DOHH2 (cell line): ENCODE measurements at regions not wholly inside any gene's neighbourhood (a gene's known extent, or its start where the extent isn't known, plus 50 kb on each side); places are given as distances from the start of the nearest gene placed in this dataset.

ENCODE experiments used
- H3F3A ChIP-seq: fragments of 200-600 bp; sonication (generic), shearing (Covaris generic); 2 replicates; pipeline ENCODE4 v1.6.0; 2016; ENCODE audit warnings: antibody characterized with exemption, mild to moderate bottlenecking; ENCODE audit not compliant: control insufficient read depth, insufficient read depth
- H3K27ac ChIP-seq: fragments of 200-600 bp; sonication (generic); 2 replicates; pipeline ENCODE4 v1.5.1; 2014; ENCODE audit warnings: low read depth, mild to moderate bottlenecking, low read length, moderate library complexity
- H3K27me3 ChIP-seq: fragments of 200-600 bp; sonication (generic); 2 replicates; pipeline ENCODE4 v1.6.1; 2014; ENCODE audit warnings: mild to moderate bottlenecking, low read length, mixed read lengths; ENCODE audit not compliant: control insufficient read depth
- H3K36me3 ChIP-seq: fragments of 200-600 bp; sonication (generic); 2 replicates; pipeline ENCODE4 v1.6.1; 2014; ENCODE audit warnings: mild to moderate bottlenecking, low read length, moderate library complexity, mixed read lengths; ENCODE audit not compliant: control insufficient read depth
- H3K4me1 ChIP-seq: fragments of 200-600 bp; sonication (generic); 2 replicates; pipeline ENCODE4 v1.6.1; 2014; ENCODE audit warnings: mild to moderate bottlenecking, low read length, mixed read lengths; ENCODE audit not compliant: control insufficient read depth
- H3K4me2 ChIP-seq: fragments of 200-600 bp; sonication (generic); 2 replicates; pipeline ENCODE4 v1.6.0; 2014; ENCODE audit warnings: mild to moderate bottlenecking, low read length, moderate library complexity
- H3K4me3 ChIP-seq: fragments of 200-600 bp; sonication (generic); 2 replicates; pipeline ENCODE4 v1.5.1; 2014; ENCODE audit warnings: mild to moderate bottlenecking, low read length, mixed read lengths
- H3K79me2 ChIP-seq: fragments of 200-600 bp; sonication (generic); 2 replicates; pipeline ENCODE4 v1.6.1; 2014; ENCODE audit warnings: mild to moderate bottlenecking, low read length, mixed read lengths; ENCODE audit not compliant: control insufficient read depth
- H3K9me2 ChIP-seq: fragments of 200-600 bp; sonication (generic); replicated peaks from 2 replicates; pipeline ENCODE4 v1.6.1; 2014; ENCODE audit warnings: mild to moderate bottlenecking, low read length, mixed read lengths; ENCODE audit not compliant: control insufficient read depth
- H3K9me3 ChIP-seq: fragments of 200-600 bp; sonication (generic); 2 replicates; pipeline ENCODE4 v1.6.1; 2014; ENCODE audit warnings: antibody characterized with exemption, low read length, mixed read lengths; ENCODE audit not compliant: control insufficient read depth, insufficient read depth
- H4K20me1 ChIP-seq: fragments of 200-600 bp; sonication (generic); 2 replicates; pipeline ENCODE4 v1.6.0; 2014; ENCODE audit warnings: low read depth, mild to moderate bottlenecking, antibody characterized with exemption, low read length, moderate library complexity; ENCODE audit not compliant: control insufficient read depth, insufficient read depth
- CTCF ChIP-seq: fragments of 200-600 bp; sonication (generic); IDR thresholded peaks from one replicate; pipeline ENCODE4 v1.5.1; 2014; ENCODE audit warnings: antibody characterized with exemption, mild to moderate bottlenecking, low read depth, low read length; ENCODE audit not compliant: poor library complexity, severe bottlenecking
- EZH2phosphoT487 ChIP-seq: fragments of 200-600 bp; sonication (generic); IDR thresholded peaks from 2 replicates; pipeline ENCODE4 v1.6.1; 2017; ENCODE audit warnings: borderline replicate concordance, mild to moderate bottlenecking, antibody characterized with exemption, low read length, moderate library complexity, mixed read lengths

DNA sequence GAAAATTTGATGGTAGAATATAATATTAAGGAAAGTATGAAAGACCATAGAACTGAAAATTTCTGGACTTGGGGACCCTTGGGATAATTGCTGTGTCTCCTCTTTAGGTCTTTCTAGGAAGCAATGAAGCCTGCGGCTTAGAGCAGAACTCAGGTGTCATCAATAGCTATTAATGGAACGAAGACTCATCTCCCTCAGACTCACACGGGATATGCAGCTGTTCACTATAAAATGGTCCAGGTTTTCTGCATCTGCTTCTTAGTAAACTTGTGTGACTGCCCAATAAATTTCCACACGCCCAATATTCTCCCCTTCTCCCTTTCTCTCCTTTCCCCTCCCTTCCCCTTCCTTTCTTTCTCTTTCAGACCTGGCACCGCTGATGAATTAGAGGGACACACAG is 392.5 kb downstream of the HLX start:
- no peaks in the 10 kb centered on the region for H3K36me3 ChIP-seq
- no peak overlapping the region for H3K27ac ChIP-seq
- H3K9me3 ChIP-seq = no peaks in the 10 kb centered on the region
- H3K4me1 ChIP-seq = no peaks in the 10 kb centered on the region
- H3K79me2 ChIP-seq = no peaks in the 10 kb centered on the region
- no peaks in the 10 kb centered on the region for H3K27me3 ChIP-seq
- no peak overlapping the region for H3K4me3 ChIP-seq
- no peaks in the 10 kb centered on the region for H3K9me2 ChIP-seq
- no peaks in the 10 kb centered on the region for H4K20me1 ChIP-seq
- H3F3A ChIP-seq = no peaks in the 10 kb centered on the region
- no peak overlapping the region for H3K4me2 ChIP-seq
- TF ChIP-seq CTCF (no peak), EZH2phosphoT487 (no peak)

GRCh38 chr1:221272940-221273339 is 393.7 kb downstream of the HLX start:
- no peak overlapping the region for H3K4me2 ChIP-seq
- H3K79me2 ChIP-seq = no peaks in the 10 kb centered on the region
- H3K27me3 ChIP-seq = no peaks in the 10 kb centered on the region
- H3K9me3 ChIP-seq = no peaks in the 10 kb centered on the region
- no peak overlapping the region for H3K27ac ChIP-seq
- no peaks in the 10 kb centered on the region for H3F3A ChIP-seq
- TF ChIP-seq EZH2phosphoT487 = no peak
- TF ChIP-seq CTCF = no peak
- no peaks in the 10 kb centered on the region for H3K4me1 ChIP-seq
- no peaks in the 10 kb centered on the region for H3K36me3 ChIP-seq
- H3K4me3 ChIP-seq = no peak overlapping the region
- H4K20me1 ChIP-seq = no peaks in the 10 kb centered on the region
- no peaks in the 10 kb centered on the region for H3K9me2 ChIP-seq

DNA sequence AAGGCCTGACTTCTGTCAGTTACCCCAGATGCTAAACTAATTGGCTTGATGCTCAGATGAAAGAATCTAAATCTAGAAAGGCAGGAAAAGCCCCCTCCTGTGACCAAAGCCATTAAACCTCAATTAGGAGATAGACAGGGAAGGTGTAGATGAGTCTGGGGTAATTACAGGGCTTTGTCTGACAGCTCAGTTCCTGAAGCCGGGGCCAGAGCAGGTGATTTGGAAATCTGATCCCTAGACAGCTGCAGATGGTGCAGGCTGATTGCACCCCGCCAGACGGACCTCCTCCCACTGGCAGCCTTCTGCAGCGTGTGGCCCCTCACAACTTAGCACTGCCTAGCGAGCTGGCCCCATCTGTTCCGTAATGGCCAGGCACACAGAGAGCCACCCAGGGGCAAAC is 395.1 kb downstream of the HLX start:
- Histone ChIP-seq H3K4me3 (no peak overlapping the region), H3F3A (no peaks in the 10 kb centered on the region), H3K4me1 (no peaks in the 10 kb centered on the region), H3K36me3 (no peaks in the 10 kb centered on the region), H3K4me2 (no peak overlapping the region), H3K27ac (no peak overlapping the region), H3K9me3 (no peaks in the 10 kb centered on the region), H4K20me1 (no peaks in the 10 kb centered on the region), H3K9me2 (no peaks in the 10 kb centered on the region), H3K79me2 (no peaks in the 10 kb centered on the region), H3K27me3 (no peaks in the 10 kb centered on the region)
- no peak for TF ChIP-seq CTCF
- no peak for TF ChIP-seq EZH2phosphoT487

DNA sequence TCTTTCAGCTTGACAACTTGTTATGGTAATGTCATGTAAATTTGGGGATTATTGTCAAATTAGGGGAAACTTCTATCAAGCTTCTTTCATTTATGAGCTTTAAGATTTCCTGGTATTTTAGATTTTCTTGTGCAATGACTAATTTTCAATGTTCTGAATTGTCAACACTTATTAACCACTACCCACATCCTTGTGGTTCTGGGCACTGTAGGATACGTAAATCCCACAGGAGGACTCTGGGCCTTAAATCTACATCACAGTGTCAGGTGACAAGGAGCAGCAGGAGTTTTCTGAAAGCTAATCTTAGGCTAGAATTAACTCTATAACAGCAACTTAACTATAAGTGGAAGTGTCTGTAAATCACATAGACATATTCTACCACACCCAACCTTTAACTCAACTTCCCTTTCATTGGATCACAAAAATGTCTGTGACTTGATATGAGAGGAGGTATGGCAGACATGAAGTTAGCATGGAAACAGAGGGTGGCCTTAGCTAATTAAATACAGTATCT is 397.7 kb downstream of the HLX start:
- no peaks in the 10 kb centered on the region for H3K9me2 ChIP-seq

More for the DNA sequence above, 397.7 kb downstream of the HLX start:
- H3K9me3 ChIP-seq = no peaks in the 10 kb centered on the region
- H3K4me2 ChIP-seq = no peak overlapping the region
- H3K27me3 ChIP-seq = no peaks in the 10 kb centered on the region
- H3F3A ChIP-seq = no peaks in the 10 kb centered on the region
- H3K4me1 ChIP-seq = no peaks in the 10 kb centered on the region
- no peak overlapping the region for H3K27ac ChIP-seq
- no peak for TF ChIP-seq EZH2phosphoT487
- H3K4me3 ChIP-seq = no peak overlapping the region
- H3K79me2 ChIP-seq = no peaks in the 10 kb centered on the region
- H4K20me1 ChIP-seq = no peaks in the 10 kb centered on the region
- no peaks in the 10 kb centered on the region for H3K36me3 ChIP-seq
